ENCODE measurements at regions not wholly inside any gene's neighbourhood (a gene's known extent, or its start where the extent isn't known, plus 50 kb on each side); places are given as distances from the start of the nearest gene placed in this dataset.
"Not testable (repeated sequence)": the region's sequence is repeated elsewhere in the genome, so short reads cannot be mapped to it uniquely, and the experiment has no call there.

- H3K27ac ChIP-seq (ENCODE audit: low read depth in 2 of 2, low read length in 1 of 2); H3K9me3 ChIP-seq; H4K20me1 ChIP-seq (ENCODE audit: insufficient read depth); H3K27me3 ChIP-seq (ENCODE audit: insufficient read depth); H3K9me2 ChIP-seq; POLR2A ChIA-PET; DNase-seq; H3K4me3 ChIP-seq (ENCODE audit: low read depth in 2 of 2, low read length in 1 of 2); H3K79me2 ChIP-seq (ENCODE audit: insufficient read depth); H3K9ac ChIP-seq; H3K36me3 ChIP-seq (replicated peaks in 1 of 2; ENCODE audit: control insufficient read depth in 1 of 2, insufficient read depth in 2 of 2, low read length in 1 of 2); H2AFZ ChIP-seq (ENCODE audit: low read depth); H3K4me2 ChIP-seq; CTCF ChIA-PET: not testable (repeated sequence)
- Histone ChIP-seq H3F3A (replicated peaks; ENCODE audit: insufficient read depth) (peaks cover 11% of the 10 kb centered on the region), H3K4me1 (ENCODE audit: control insufficient read depth in 1 of 2, insufficient read depth in 2 of 2, low read depth in 1 of 2, low read length in 1 of 2) (peaks cover 10 to 11% of the 10 kb centered on the region in 2 experiments; a peak in 2 of 4 replicates)
- 82% methylated on average over 3 of the region's 3 CpGs for WGBS (ENCODE audit: low lambda C conversion rate)
These were observed 91.4 kb upstream of the ZC3H11B start for GRCh38 chr1:219704331-219704730.

GRCh38 chr1:219703368-219703639, 90.4 kb upstream of the ZC3H11B start:
- Histone ChIP-seq H3K4me3 (ENCODE audit: low read depth in 2 of 2, low read length in 1 of 2) (no peak overlapping the region), H3F3A (replicated peaks; ENCODE audit: insufficient read depth) (peaks cover 11% of the 10 kb centered on the region), H3K27me3 (ENCODE audit: insufficient read depth) (no peaks in the 10 kb centered on the region), H4K20me1 (ENCODE audit: insufficient read depth) (no peaks in the 10 kb centered on the region), H3K9me2 (no peaks in the 10 kb centered on the region), H3K9ac (no peak overlapping the region), H2AFZ (ENCODE audit: low read depth) (no peak overlapping the region), H3K4me1 (ENCODE audit: control insufficient read depth in 1 of 2, insufficient read depth in 2 of 2, low read depth in 1 of 2, low read length in 1 of 2) (peaks cover 10 to 12% of the 10 kb centered on the region in 2 experiments; a peak in 2 of 4 replicates), H3K36me3 (replicated peaks in 1 of 2; ENCODE audit: control insufficient read depth in 1 of 2, insufficient read depth in 2 of 2, low read length in 1 of 2) (no peaks in the 10 kb centered on the region), H3K27ac (ENCODE audit: low read depth in 2 of 2, low read length in 1 of 2) (peak overlapping the region in 1 of 2 experiments; percentile 72; a peak in 2 of 4 replicates), H3K9me3 (no peaks in the 10 kb centered on the region), H3K79me2 (ENCODE audit: insufficient read depth) (no peaks in the 10 kb centered on the region), H3K4me2 (no peak overlapping the region)
- POLR2A ChIA-PET, result no interaction called here
- TF ChIP-seq SMC3 (IDR thresholded peaks at IDR 0.05; ENCODE audit: low read depth, low read length) (no peak), PBX3 (IDR thresholded peaks at IDR 0.05) (no peak), SIN3A (IDR thresholded peaks at IDR 0.05; ENCODE audit: borderline replicate concordance, low read depth, low read length) (no peak), CTCF (IDR thresholded peaks at IDR 0.05) (peak; percentile 28), POLR2AphosphoS5 (IDR thresholded peaks at IDR 0.05; ENCODE audit: low read depth, low read length) (no peak), FOXM1 (IDR thresholded peaks at IDR 0.05; ENCODE audit: low read depth) (no peak), EP300 (IDR thresholded peaks at IDR 0.05; ENCODE audit: borderline replicate concordance in 1 of 2, low read depth in 1 of 2, low read length in 1 of 2) (no peak), USF1 (IDR thresholded peaks at IDR 0.05; ENCODE audit: borderline replicate concordance, low read depth) (no peak), CHD2 (IDR thresholded peaks at IDR 0.05; ENCODE audit: low read length, partially characterized antibody) (no peak)
- WGBS (ENCODE audit: low lambda C conversion rate), result 88% methylated on average over 3 of the region's 3 CpGs
- CTCF ChIA-PET, result no interaction called here
- DNase-seq, result no peak

All from SK-N-SH (cell line).